ENCODE measurements at regions not wholly inside any gene's neighbourhood (a gene's known extent, or its start where the extent isn't known, plus 50 kb on each side); places are given as distances from the start of the nearest gene placed in this dataset.
"Not testable (repeated sequence)": the region's sequence is repeated elsewhere in the genome, so short reads cannot be mapped to it uniquely, and the experiment has no call there.

DNA sequence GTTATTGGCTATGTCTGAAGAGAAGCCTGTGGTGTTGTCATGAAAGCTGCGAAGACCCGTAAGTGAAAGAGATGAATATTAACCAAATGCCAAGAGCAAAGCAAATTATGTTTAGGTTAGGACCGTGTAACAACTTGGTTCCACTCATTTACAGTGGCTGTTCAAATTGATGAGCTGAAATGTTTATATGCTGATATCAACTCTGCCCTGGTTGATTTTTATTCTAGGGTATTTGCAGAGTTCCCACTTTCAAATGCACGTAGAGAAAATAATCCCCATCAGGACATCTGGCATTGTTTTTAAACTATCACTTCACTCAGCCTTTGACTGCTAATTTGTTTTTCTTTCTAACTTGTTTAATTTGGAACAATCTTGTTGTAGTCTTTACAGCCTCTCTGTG, 581.6 kb upstream of the ADAMTS5 start:
- POLR2A ChIA-PET, result no interaction called here
- DNase-seq (ENCODE audit: extremely low spot score), result no peak
- CTCF ChIA-PET, result no interaction called here
- TF ChIP-seq SUZ12 (IDR thresholded peaks at IDR 0.05), result no peak
- TF ChIP-seq HDGF (IDR thresholded peaks at IDR 0.05; ENCODE audit: borderline replicate concordance), result no peak
- TF ChIP-seq NFRKB (IDR thresholded peaks at IDR 0.05), result no peak
- no peak for TF ChIP-seq TARDBP (IDR thresholded peaks at IDR 0.05)

DNA sequence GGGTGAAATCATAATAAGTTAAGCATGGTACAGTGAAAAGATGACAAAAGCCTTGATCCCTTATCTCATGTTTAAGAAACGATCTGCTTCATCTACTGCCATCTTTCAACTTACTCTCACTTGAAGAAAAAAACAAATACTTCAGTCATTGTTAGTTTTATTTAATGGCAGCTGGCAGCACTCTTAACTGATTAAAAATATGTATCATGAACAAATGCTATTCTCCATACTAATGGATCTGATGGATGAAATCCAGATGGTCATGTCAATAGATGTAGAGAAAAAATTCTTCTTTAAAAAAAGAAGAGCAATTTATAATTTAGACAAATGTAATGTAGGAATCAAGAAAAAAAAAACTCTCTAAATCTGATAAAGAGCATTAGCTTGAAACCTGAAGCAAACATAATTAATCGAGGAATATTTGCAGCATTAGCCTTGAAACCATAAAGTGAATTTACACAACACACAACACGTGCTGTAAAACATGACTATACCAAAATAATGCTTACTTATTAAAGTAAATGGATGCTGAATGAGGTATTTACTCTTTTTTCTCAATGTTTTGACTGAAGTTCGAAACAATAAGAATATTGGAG, 579.0 kb upstream of the ADAMTS5 start:
- no peak for DNase-seq (ENCODE audit: extremely low spot score)
- no peak for TF ChIP-seq CTBP1 (IDR thresholded peaks at IDR 0.05; ENCODE audit: borderline replicate concordance)
- TF ChIP-seq TARDBP (IDR thresholded peaks at IDR 0.05), result no peak
- no peak for TF ChIP-seq FOXM1 (IDR thresholded peaks at IDR 0.05; ENCODE audit: borderline replicate concordance)
- no peak for TF ChIP-seq ELF4 (IDR thresholded peaks at IDR 0.05)
- TF ChIP-seq FOXA1 (IDR thresholded peaks at IDR 0.05), result no peak
- TF ChIP-seq FOXK2 (IDR thresholded peaks at IDR 0.05), result no peak
- TF ChIP-seq BHLHE40 (IDR thresholded peaks at IDR 0.05; ENCODE audit: borderline replicate concordance), result no peak
- no peak for TF ChIP-seq ZNF384 (IDR thresholded peaks at IDR 0.05)
- TF ChIP-seq NFRKB (IDR thresholded peaks at IDR 0.05), result no peak
- TF ChIP-seq SUZ12 (IDR thresholded peaks at IDR 0.05), result no peak
- TF ChIP-seq ARNT (IDR thresholded peaks at IDR 0.05), result no peak
- no peak for TF ChIP-seq LEF1 (IDR thresholded peaks at IDR 0.05; ENCODE audit: borderline replicate concordance)
- CTCF ChIA-PET, result no interaction called here
- POLR2A ChIA-PET, result no interaction called here

DNA sequence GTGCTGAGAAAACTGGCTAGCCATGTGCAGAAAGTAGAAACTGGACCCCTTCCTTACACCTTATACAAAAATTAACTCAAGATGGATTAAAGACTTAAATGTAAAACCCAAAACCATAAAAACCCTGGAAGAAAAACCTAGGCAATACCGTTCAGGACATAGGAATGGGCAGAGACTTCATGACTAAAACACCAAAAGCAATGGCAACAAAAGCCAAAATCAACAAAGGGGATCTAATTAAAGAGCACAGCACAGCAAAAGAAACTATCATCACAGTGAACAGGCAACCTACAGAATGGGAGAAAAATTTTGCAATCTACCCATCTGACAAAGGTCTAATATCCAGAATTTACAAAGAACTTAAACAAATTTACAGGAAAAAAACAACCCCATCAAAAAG, 575.2 kb upstream of the ADAMTS5 start:
- POLR2A ChIA-PET; DNase-seq (ENCODE audit: extremely low spot score); CTCF ChIA-PET: not testable (repeated sequence)

DNA sequence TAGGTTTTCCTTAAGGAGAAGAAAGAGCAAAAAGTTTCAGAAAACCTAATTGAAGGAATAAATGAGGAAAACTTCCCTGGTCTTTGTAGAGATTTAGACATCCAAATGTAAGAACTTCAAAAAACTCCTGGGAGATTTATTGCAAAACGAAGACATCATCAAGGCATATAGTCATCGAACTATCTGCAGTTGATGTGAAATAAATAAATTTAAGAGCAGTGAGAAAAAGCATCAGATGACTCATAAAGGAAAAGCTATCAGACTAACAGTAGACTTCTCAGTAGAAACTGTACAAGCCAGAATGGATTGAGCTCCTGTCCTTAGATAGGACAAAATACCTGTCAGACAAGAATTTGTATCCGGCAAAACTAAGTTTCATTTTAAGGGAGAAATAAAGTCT, 569.4 kb upstream of the ADAMTS5 start:
- DNase-seq (ENCODE audit: extremely low spot score), result no peak
- TF ChIP-seq SUZ12 (IDR thresholded peaks at IDR 0.05) (no peak), FOXK2 (IDR thresholded peaks at IDR 0.05) (no peak), CTBP1 (IDR thresholded peaks at IDR 0.05; ENCODE audit: borderline replicate concordance) (no peak), NFRKB (IDR thresholded peaks at IDR 0.05) (no peak), HDGF (IDR thresholded peaks at IDR 0.05; ENCODE audit: borderline replicate concordance) (no peak), FOXA1 (IDR thresholded peaks at IDR 0.05) (no peak), SP1 (IDR thresholded peaks at IDR 0.05) (no peak), ELF4 (IDR thresholded peaks at IDR 0.05) (no peak), ZNF384 (IDR thresholded peaks at IDR 0.05) (no peak), LEF1 (IDR thresholded peaks at IDR 0.05; ENCODE audit: borderline replicate concordance) (no peak), TARDBP (IDR thresholded peaks at IDR 0.05) (no peak), FOXM1 (IDR thresholded peaks at IDR 0.05; ENCODE audit: borderline replicate concordance) (no peak), BHLHE40 (IDR thresholded peaks at IDR 0.05; ENCODE audit: borderline replicate concordance) (no peak), ARNT (IDR thresholded peaks at IDR 0.05) (no peak)
- TF ChIP-seq, protein P1, sequence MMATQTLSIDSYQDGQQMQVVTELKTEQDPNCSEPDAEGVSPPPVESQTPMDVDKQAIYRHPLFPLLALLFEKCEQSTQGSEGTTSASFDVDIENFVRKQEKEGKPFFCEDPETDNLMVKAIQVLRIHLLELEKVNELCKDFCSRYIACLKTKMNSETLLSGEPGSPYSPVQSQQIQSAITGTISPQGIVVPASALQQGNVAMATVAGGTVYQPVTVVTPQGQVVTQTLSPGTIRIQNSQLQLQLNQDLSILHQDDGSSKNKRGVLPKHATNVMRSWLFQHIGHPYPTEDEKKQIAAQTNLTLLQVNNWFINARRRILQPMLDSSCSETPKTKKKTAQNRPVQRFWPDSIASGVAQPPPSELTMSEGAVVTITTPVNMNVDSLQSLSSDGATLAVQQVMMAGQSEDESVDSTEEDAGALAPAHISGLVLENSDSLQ (IDR thresholded peaks at IDR 0.05), result no peak
- POLR2A ChIA-PET, result no interaction called here
- CTCF ChIA-PET, result no interaction called here

DNA sequence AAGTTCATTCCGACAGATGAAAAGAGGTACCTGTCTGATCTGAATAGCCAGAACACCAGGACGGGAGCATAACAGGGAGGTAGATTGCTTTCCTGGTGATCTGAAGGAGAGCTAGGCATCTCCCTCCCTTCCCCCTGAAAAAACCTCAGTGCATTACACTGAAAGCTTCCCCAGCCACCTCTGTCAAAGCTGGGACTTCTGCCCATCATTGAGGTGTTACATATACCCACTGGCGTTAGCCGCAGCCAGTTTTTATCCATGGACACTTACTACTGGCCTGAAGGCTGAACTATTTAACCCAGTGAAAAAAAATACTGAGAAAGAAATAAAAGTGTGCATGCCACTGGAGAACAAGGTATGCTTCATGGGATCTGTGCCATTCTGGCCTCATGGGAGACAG, 568.3 kb upstream of the ADAMTS5 start:
- ChIA-PET POLR2A (no interaction called here), CTCF (no interaction called here)
- DNase-seq (ENCODE audit: extremely low spot score), result no peak
- TF ChIP-seq ARNT (IDR thresholded peaks at IDR 0.05) (no peak), FOXK2 (IDR thresholded peaks at IDR 0.05) (no peak), FOXM1 (IDR thresholded peaks at IDR 0.05; ENCODE audit: borderline replicate concordance) (no peak), ELF4 (IDR thresholded peaks at IDR 0.05) (no peak), FOXA1 (IDR thresholded peaks at IDR 0.05) (no peak), SUZ12 (IDR thresholded peaks at IDR 0.05) (no peak), HDGF (IDR thresholded peaks at IDR 0.05; ENCODE audit: borderline replicate concordance) (no peak), BHLHE40 (IDR thresholded peaks at IDR 0.05; ENCODE audit: borderline replicate concordance) (no peak), SP1 (IDR thresholded peaks at IDR 0.05) (no peak), NFRKB (IDR thresholded peaks at IDR 0.05) (no peak), LEF1 (IDR thresholded peaks at IDR 0.05; ENCODE audit: borderline replicate concordance) (no peak)
- TF ChIP-seq, protein P1 (IDR thresholded peaks at IDR 0.05), result no peak

DNA sequence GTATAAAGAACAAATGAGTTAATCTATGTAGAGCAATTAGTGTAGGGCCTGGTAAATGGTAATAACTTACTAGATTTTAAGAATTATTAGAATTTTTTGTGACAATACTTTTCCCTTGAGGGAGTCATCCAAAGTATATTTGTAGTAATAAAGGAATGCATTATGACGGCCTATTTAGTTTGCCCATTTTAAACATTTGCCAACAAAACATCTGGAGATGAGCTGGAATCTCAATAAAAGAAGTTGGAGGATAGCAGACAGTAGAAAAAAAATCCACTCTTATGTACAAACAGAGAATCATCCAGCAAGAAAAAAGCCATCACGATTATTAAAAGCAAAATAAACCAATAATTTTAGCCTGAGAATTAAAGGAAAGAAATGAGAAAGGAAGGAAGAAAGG, 567.3 kb upstream of the ADAMTS5 start:
- DNase-seq (ENCODE audit: extremely low spot score), result no peak
- POLR2A ChIA-PET, result no interaction called here
- TF ChIP-seq CTBP1 (IDR thresholded peaks at IDR 0.05; ENCODE audit: borderline replicate concordance), result no peak
- no peak for TF ChIP-seq SP1 (IDR thresholded peaks at IDR 0.05)
- TF ChIP-seq SUZ12 (IDR thresholded peaks at IDR 0.05), result no peak
- no peak for TF ChIP-seq ELF4 (IDR thresholded peaks at IDR 0.05)
- CTCF ChIA-PET, result no interaction called here

DNA sequence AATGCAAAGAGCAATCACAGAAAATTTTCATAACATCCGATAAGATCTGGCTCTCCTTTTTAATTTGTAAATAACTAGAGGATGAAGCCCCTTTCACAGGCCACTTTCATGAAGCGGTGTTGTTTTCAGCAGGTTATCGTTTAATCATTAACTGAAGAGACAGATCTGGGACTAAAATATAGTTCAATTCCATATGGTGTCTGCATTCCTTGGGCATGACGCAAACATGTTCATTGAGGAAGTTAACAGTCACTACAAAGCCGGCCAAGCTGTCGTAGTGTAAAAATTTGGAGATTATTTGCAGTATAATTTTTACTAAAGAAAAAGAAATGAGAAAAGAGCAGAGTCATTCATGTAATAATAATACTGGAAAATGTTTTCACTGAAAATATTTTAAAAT, 565.2 kb upstream of the ADAMTS5 start:
- TF ChIP-seq BHLHE40 (IDR thresholded peaks at IDR 0.05; ENCODE audit: borderline replicate concordance) (no peak), FOXM1 (IDR thresholded peaks at IDR 0.05; ENCODE audit: borderline replicate concordance) (no peak), HDGF (IDR thresholded peaks at IDR 0.05; ENCODE audit: borderline replicate concordance) (no peak), SP1 (IDR thresholded peaks at IDR 0.05) (no peak), FOXA1 (IDR thresholded peaks at IDR 0.05) (no peak), SUZ12 (IDR thresholded peaks at IDR 0.05) (no peak), CTBP1 (IDR thresholded peaks at IDR 0.05; ENCODE audit: borderline replicate concordance) (no peak), LEF1 (IDR thresholded peaks at IDR 0.05; ENCODE audit: borderline replicate concordance) (no peak), TARDBP (IDR thresholded peaks at IDR 0.05) (no peak), L3MBTL2 (conservative IDR thresholded peaks at IDR 0.05) (no peak), ARNT (IDR thresholded peaks at IDR 0.05) (no peak), FOXK2 (IDR thresholded peaks at IDR 0.05) (no peak), NFRKB (IDR thresholded peaks at IDR 0.05) (no peak), ELF4 (IDR thresholded peaks at IDR 0.05) (no peak), ZNF384 (IDR thresholded peaks at IDR 0.05) (no peak)
- TF ChIP-seq, protein P1 (IDR thresholded peaks at IDR 0.05), result no peak
- ChIA-PET POLR2A (no interaction called here), CTCF (no interaction called here)
- DNase-seq (ENCODE audit: extremely low spot score), result no peak

All from HEK293T (cell line).